NCI-H2227 (cell line): ENCODE measurements at regions not wholly inside any gene's neighbourhood (a gene's known extent, or its start where the extent isn't known, plus 50 kb on each side); places are given as distances from the start of the nearest gene placed in this dataset.

ENCODE experiments used
- DNase-seq: peaks from one replicate; lab custom pipeline; 2025; ENCODE audit not compliant: unreplicated experiment; lab: John Stamatoyannopoulos, UW

GRCh38 chr7:47047384-47047783 is 534.5 kb downstream of the TNS3 start:
- no peak for DNase-seq

GRCh38 chr7:47046949-47047348 is 535.0 kb downstream of the TNS3 start:
- DNase-seq = no peak

- DNase-seq = no peak
Observed at GRCh38 chr7:47045207-47046051, 536.5 kb downstream of the TNS3 start.

GRCh38 chr7:47044625-47045024 is 537.3 kb downstream of the TNS3 start:
- DNase-seq = no peak

GRCh38 chr7:47043304-47043703 is 538.6 kb downstream of the TNS3 start:
- no peak for DNase-seq

GRCh38 chr7:47042669-47043068 is 539.2 kb downstream of the TNS3 start:
- DNase-seq = no peak

- DNase-seq = no peak
Observed at GRCh38 chr7:47040795-47041347, 541.0 kb downstream of the TNS3 start.

GRCh38 chr7:47039904-47040303 is 542.0 kb downstream of the TNS3 start:
- DNase-seq = no peak

- DNase-seq = no peak
Observed at GRCh38 chr7:47039089-47039648, 542.7 kb downstream of the TNS3 start.

- no peak for DNase-seq
Observed at GRCh38 chr7:47038621-47039020, 543.3 kb downstream of the TNS3 start.

GRCh38 chr7:47037607-47038006 is 544.3 kb downstream of the TNS3 start:
- no peak for DNase-seq

- no peak for DNase-seq
Observed at GRCh38 chr7:47036909-47037308, 545.0 kb downstream of the TNS3 start.

GRCh38 chr7:47035522-47035921 is 546.4 kb downstream of the TNS3 start:
- DNase-seq = no peak

GRCh38 chr7:47034180-47034579 is 547.7 kb downstream of the TNS3 start:
- no peak for DNase-seq

GRCh38 chr7:47032536-47032908 is 549.4 kb downstream of the TNS3 start:
- DNase-seq = no peak

- DNase-seq = no peak
Observed at GRCh38 chr7:47031786-47032535, 550.0 kb downstream of the TNS3 start.

GRCh38 chr7:47028284-47028683 is 553.6 kb downstream of the TNS3 start:
- no peak for DNase-seq

GRCh38 chr7:47027695-47028240 is 554.1 kb downstream of the TNS3 start:
- no peak for DNase-seq

GRCh38 chr7:47026780-47027361 is 555.0 kb downstream of the TNS3 start:
- DNase-seq = no peak

GRCh38 chr7:47024991-47025390 is 556.9 kb downstream of the TNS3 start:
- DNase-seq = no peak

- DNase-seq = no peak
Observed at GRCh38 chr7:47008461-47008860, 573.5 kb downstream of the TNS3 start.
